K562 (cell line): ENCODE measurements at regions not wholly inside any gene's neighbourhood (a gene's known extent, or its start where the extent isn't known, plus 50 kb on each side); places are given as distances from the start of the nearest gene placed in this dataset.
"Not testable (repeated sequence)": the region's sequence is repeated elsewhere in the genome, so short reads cannot be mapped to it uniquely, and the experiment has no call there.

ENCODE experiments used
- ATAC-seq: fragments of 200-7000 bp; cut with Tn5 transposase; 3 replicates; pipeline ENCODE4 v1.9.1; 2020; ENCODE audit warnings: moderate library complexity
- BruUV-seq: library from RNA; stranded (reverse); fragments of 400-500 nt; replicated peaks from 2 replicates; lab custom pipeline; 2021; lab: Mats Ljungman, UMichigan
- CTCF ChIA-PET: fragments of 300-600 bp; formaldehyde crosslinking; extraction: SDS; loops from one replicate; lab custom pipeline; 2021; ENCODE audit warnings: low intra/inter-chr PET ratio; lab: Yijun Ruan, JAX
- POLR2A ChIA-PET: fragments of 300-600, 350-650 bp; sonication (Branson Sonifier 250); formaldehyde crosslinking; extraction: SDS; loops from one replicate; lab custom pipeline; 2021; ENCODE audit warnings: antibody characterized with exemption, inconsistent platforms; lab: Yijun Ruan, JAX
- DNase-seq, 4 experiments: peaks; one replicate each; pipeline versions ENCODE4 v3.0.0 to v3.0.0-alpha.2; 2011 to 2018; ENCODE audit warnings: low spot score in 3 of 4, mixed read lengths in 3 of 4; ENCODE audit errors: extremely low read depth in 1 of 4
- FAIRE-seq: peaks from 2 replicates; lab custom pipeline; 2011; peaks lifted over from hg19 to GRCh38; lab: Jason Lieb, UNC
- H2AFZ ChIP-seq: 2 replicates; pipeline ENCODE4 v1.6.0; 2011; ENCODE audit warnings: low read depth, low read length, control low read depth, inconsistent platforms
- H3K27ac ChIP-seq: fragments of 200-600 bp; 3 replicates; pipeline ENCODE4 v1.8.0; 2011; ENCODE audit warnings: low read depth, mild to moderate bottlenecking, control low read depth, inconsistent platforms, low read length, moderate library complexity, mixed read lengths; ENCODE audit errors: extremely low read depth
- H3K27me3 ChIP-seq, 2 experiments: fragments of 300-600 bp in 1 of 2; 2 replicates in 1 of 2; 3 replicates in 1 of 2; pipeline versions ENCODE4 v1.6.0 to v1.8.0; 2011; ENCODE audit warnings: inconsistent platforms in 2 of 2, low read length in 2 of 2, mild to moderate bottlenecking in 1 of 2, mixed read lengths in 1 of 2, moderate library complexity in 1 of 2; ENCODE audit not compliant: control insufficient read depth in 2 of 2, insufficient read depth in 2 of 2
- H3K36me3 ChIP-seq: fragments of 300-600 bp; 3 replicates; pipeline ENCODE4 v1.8.0; 2011; ENCODE audit warnings: mild to moderate bottlenecking, low read length, inconsistent platforms; ENCODE audit not compliant: control insufficient read depth, insufficient read depth
- H3K4me1 ChIP-seq, 2 experiments: fragments of 200-600 bp in 1 of 2; replicated peaks in 1 of 2; 2 replicates in 1 of 2; 3 replicates in 1 of 2; pipeline versions ENCODE4 v1.5.1 to v1.8.0; 2011; ENCODE audit warnings: inconsistent platforms in 2 of 2, low read length in 2 of 2, mild to moderate bottlenecking in 1 of 2, mixed read lengths in 1 of 2, moderate library complexity in 1 of 2; ENCODE audit not compliant: control insufficient read depth in 2 of 2, insufficient read depth in 2 of 2
- H3K4me2 ChIP-seq: 2 replicates; pipeline ENCODE4 v1.6.1; 2011; ENCODE audit warnings: low read length, control low read depth, inconsistent platforms, mixed read lengths; ENCODE audit not compliant: insufficient read depth
- H3K4me3 ChIP-seq: fragments of 200-600 bp; sonication (generic), shearing (Covaris generic); 2 replicates; pipeline ENCODE4 v1.5.1; 2016; ENCODE audit warnings: control low read depth, inconsistent platforms
- H3K79me2 ChIP-seq: fragments of 200-600 bp; 3 replicates; pipeline ENCODE4 v1.8.0; 2011; ENCODE audit warnings: low read length, inconsistent platforms; ENCODE audit not compliant: control insufficient read depth, insufficient read depth
- H3K9ac ChIP-seq, 2 experiments: 2 replicates each; pipeline versions ENCODE4 v1.6.0 to v1.6.1; 2011; ENCODE audit warnings: low read depth in 2 of 2, low read length in 2 of 2, control low read depth in 1 of 2, inconsistent platforms in 1 of 2, mild to moderate bottlenecking in 1 of 2, mixed read lengths in 1 of 2; ENCODE audit not compliant: insufficient read depth in 1 of 2
- H3K9me1 ChIP-seq: one replicate; pipeline ENCODE4 v1.6.0; 2011; ENCODE audit warnings: inconsistent platforms, mild to moderate bottlenecking, low read length, moderate library complexity; ENCODE audit not compliant: control insufficient read depth, insufficient read depth
- H3K9me3 ChIP-seq: replicated peaks from 2 replicates; pipeline ENCODE4 v1.5.1; 2011; ENCODE audit warnings: low read depth, low read length, inconsistent platforms; ENCODE audit not compliant: control insufficient read depth, insufficient read depth
- H4K20me1 ChIP-seq: replicated peaks from 2 replicates; pipeline ENCODE4 v1.6.1; 2011; ENCODE audit warnings: low read length, inconsistent platforms, mixed read lengths; ENCODE audit not compliant: control insufficient read depth, insufficient read depth
- L3MBTL2 ChIP-seq: fragments of 450-650 bp; IDR thresholded peaks from 2 replicates; pipeline ENCODE4 v1.6.1; 2016; ENCODE audit warnings: mild to moderate bottlenecking, moderate library complexity
- WGBS: fragments of 100-300 bp; shearing (Covaris generic); methylation state at CpG from one replicate; pipeline ENCODE4 v1.1.6; 2016; ENCODE audit warnings: low coverage, mixed read lengths; ENCODE audit not compliant: insufficient coverage; ENCODE audit errors: missing lambda C conversion rate; 5-methylcytosine and 5-hydroxymethylcytosine counted together
- in situ Hi-C: fragments of 300-500 bp; cut with MboI; formaldehyde crosslinking; loops from 4 replicates; pipeline ENCODE4 v1.15.0; 2018; ENCODE audit warnings: inconsistent platforms, mixed read lengths
- intact Hi-C: fragments of 100-400 bp; cut with micrococcal nuclease; formaldehyde crosslinking; loops from 2 replicates; pipeline ENCODE4 v1.14.2; 2022

DNA sequence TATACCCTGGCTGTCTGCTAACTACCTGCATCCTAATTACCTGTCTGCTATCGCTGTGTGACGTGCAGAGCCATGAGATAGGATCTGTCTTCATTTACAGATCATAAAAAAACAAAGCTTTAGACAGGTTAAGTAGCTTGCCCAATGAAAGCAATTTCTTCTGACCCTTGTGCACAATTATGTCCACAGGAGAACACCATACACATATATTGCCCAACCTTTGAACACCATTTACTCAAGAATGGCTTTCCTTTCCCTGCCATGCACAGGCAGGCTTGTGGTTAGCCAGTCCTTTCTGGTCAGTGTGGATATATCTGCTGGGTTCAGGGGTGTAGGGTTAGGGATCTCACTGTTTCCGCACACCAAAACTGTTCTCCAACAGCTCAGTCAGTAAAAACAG is 344.8 kb downstream of the BCL2L11 start:
- H3K27ac ChIP-seq, H3K9ac ChIP-seq, intact Hi-C loops, H3K27me3 ChIP-seq, H3K4me2 ChIP-seq, POLR2A ChIA-PET, in situ Hi-C loops, H3K9me3 ChIP-seq, BruUV-seq, H3K4me1 ChIP-seq, H2AFZ ChIP-seq, H3K4me3 ChIP-seq, H3K36me3 ChIP-seq, H4K20me1 ChIP-seq, DNase-seq, H3K9me1 ChIP-seq, FAIRE-seq, CTCF ChIA-PET: not testable (repeated sequence)
- peaks cover 63% of the 10 kb centered on the region for H3K79me2 ChIP-seq
- 42% methylated on average over 2 of the region's 3 CpGs for WGBS
- peak; percentile 8 for ATAC-seq

DNA sequence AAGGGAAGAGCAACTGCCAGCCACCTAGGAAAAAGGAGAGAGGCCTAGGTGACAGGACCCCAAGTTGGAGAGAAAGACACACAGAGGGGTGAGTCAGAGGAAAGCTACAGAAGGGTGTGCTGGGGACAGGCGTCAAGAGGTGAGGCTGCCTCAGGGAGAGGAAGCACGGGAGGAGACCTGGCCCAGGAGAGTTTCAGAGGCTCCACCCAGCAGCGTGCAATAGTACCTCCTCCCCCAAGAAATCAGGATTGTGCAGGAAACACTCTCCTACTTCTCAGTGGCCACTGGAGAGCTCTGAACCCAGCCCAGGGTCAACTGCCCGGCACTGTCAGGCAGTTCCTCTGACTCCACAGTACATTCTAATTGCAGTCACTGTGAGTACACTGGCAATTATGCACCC is 346.0 kb downstream of the BCL2L11 start:
- H2AFZ ChIP-seq, intact Hi-C loops, H3K36me3 ChIP-seq, H3K4me2 ChIP-seq, H3K4me1 ChIP-seq: not testable (repeated sequence)
- peak; percentile 42; the same call in 1 of the 2 replicates for TF ChIP-seq L3MBTL2
- TF ChIP-seq, all 486 proteins: peak for 1; not testable (repeated sequence) for 485
- FAIRE-seq, H3K4me3 ChIP-seq, H3K27ac ChIP-seq, H3K9me3 ChIP-seq, H3K27me3 ChIP-seq, H3K9me1 ChIP-seq, BruUV-seq, H3K9ac ChIP-seq, in situ Hi-C loops, H4K20me1 ChIP-seq, CTCF ChIA-PET, POLR2A ChIA-PET: not testable (repeated sequence)
- peak; percentile 81 for ATAC-seq
- 7% methylated on average over 3 of the region's 4 CpGs for WGBS
- H3K79me2 ChIP-seq: peaks cover 61% of the 10 kb centered on the region
- DNase-seq: peak in 1 of 4 experiments; percentile 43

DNA sequence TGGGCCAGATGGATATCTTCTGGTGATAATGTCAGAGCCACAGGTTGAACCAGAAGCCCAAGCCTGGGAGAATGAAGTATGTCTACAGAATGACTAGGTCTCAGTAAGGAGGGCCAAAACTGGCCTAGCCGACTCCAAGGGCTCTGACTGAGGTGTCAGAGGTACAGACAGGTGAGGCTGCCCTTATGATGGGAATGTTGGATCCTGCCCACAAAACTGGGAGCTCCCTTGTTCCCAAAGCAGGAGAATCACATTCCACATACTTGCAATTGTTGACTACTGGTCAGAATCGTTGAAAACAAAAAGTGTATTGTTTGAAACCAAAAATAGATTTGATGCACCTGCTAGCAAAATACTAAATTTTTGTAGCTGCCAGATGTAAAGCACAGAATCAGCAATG is 350.2 kb downstream of the BCL2L11 start:
- H3K27ac ChIP-seq, ATAC-seq, FAIRE-seq, H2AFZ ChIP-seq, H3K9me1 ChIP-seq, DNase-seq, H3K4me3 ChIP-seq, H3K4me2 ChIP-seq, H3K27me3 ChIP-seq, intact Hi-C loops, CTCF ChIA-PET, H4K20me1 ChIP-seq, H3K4me1 ChIP-seq, H3K9ac ChIP-seq, BruUV-seq, H3K9me3 ChIP-seq, in situ Hi-C loops: not testable (repeated sequence)
- POLR2A ChIA-PET: interaction anchor here (0.6 kb wide), 1 partner anchor 52 kb away, joined by 3 read pairs; no protein-coding TSS in a partner anchor
- Histone ChIP-seq H3K36me3 (peaks cover 17% of the 10 kb centered on the region; the same call in 2 of the 3 replicates), H3K79me2 (peaks cover 58% of the 10 kb centered on the region)
- WGBS: 75% methylated on average over 1 of the region's 2 CpGs
